GM20000 (cell line): ENCODE measurements at regions not wholly inside any gene's neighbourhood (a gene's known extent, or its start where the extent isn't known, plus 50 kb on each side); places are given as distances from the start of the nearest gene placed in this dataset.

Experiments used
- DNase-seq: peaks from one replicate; pipeline ENCODE4 v3.0.0; 2012; ENCODE audit warnings: low spot score
- CTCF ChIP-seq: IDR thresholded peaks from 2 replicates; pipeline ENCODE4 v1.5.1; 2012; ENCODE audit warnings: mild to moderate bottlenecking, control low read depth; ENCODE audit errors: extremely low read depth, missing control alignments

- TF ChIP-seq CTCF: no peak
- no peak for DNase-seq
These were observed 905.6 kb upstream of the GHITM start for GRCh38 chr10:83233691-83234090.

GRCh38 chr10:83248106-83248631 lies 891.1 kb upstream of the GHITM start:
- no peak for TF ChIP-seq CTCF

DNA sequence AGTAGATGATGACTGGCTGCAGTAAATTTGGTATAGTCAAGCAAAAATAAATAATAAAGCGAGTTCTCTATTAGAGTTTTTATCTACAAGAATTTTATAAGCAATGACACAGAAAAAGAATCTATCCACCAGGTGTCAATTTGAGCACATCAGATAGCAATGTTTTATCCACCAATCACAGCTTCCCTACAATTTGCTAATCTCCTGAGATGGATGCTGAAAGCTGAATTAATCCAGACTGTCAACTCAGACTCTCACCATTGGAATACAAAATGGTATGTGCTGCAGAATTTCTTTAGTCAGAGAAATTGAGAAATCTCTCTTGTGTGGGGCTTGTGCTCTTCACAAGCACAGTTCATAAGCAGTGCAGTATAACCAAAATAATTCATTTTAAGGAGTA lies 888.9 kb upstream of the GHITM start:
- TF ChIP-seq CTCF: no peak

More at GRCh38 chr10:83248106-83248631, 891.1 kb upstream of the GHITM start:
- DNase-seq: no peak

GRCh38 chr10:83252169-83252568 lies 887.1 kb upstream of the GHITM start:
- TF ChIP-seq CTCF: no peak
- DNase-seq: no peak

More for the DNA sequence above, 888.9 kb upstream of the GHITM start:
- no peak for DNase-seq

DNA sequence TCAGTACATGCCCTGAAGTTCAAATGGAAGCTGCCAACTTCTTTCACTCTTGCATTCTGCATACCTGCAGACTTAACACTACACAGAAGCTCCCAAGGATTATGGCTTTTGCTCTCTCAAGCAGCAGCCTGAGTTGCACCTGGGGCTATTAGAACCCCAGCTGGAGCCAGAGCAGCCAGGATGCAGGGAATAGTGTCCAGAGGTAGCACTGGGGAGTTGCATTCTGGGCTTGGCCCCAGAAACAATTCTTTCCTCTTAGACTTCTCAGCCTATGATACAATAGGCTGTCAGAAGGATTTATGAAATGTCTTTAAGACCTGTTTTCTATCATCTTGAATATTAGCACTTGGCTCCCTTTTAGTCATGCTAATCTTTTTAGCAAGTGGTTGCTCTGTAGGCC lies 886.7 kb upstream of the GHITM start:
- DNase-seq: no peak
- TF ChIP-seq CTCF: no peak

- no peak for DNase-seq
- no peak for TF ChIP-seq CTCF
These were observed 886.2 kb upstream of the GHITM start for GRCh38 chr10:83253011-83253671.

DNA sequence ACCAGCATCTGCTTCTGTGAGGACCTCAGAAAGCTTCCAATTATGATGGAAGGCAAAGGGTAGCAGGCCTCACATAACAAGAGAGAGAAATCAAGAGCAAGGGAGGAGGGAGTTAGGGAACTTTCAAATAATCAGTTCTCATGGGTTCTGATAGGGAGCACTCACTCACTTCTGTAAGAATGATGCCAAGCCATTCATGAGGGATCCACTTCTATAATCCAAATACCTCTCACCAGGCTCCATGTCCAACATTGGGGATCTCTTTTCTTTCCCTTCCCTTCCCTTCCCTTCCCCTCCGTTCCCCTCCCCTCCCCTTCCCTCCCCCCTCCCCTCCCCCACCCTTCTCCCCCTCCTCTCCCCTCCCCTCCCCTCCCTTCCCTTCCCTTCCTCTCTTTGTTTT lies 884.6 kb upstream of the GHITM start:
- no peak for DNase-seq
- no peak for TF ChIP-seq CTCF
